K562 (cell line): ENCODE measurements at regions not wholly inside any gene's neighbourhood (a gene's known extent, or its start where the extent isn't known, plus 50 kb on each side); places are given as distances from the start of the nearest gene placed in this dataset.

Experiments used
- ATAC-seq: fragments of 200-7000 bp; cut with Tn5 transposase; 3 replicates; pipeline ENCODE4 v1.9.1; 2020; ENCODE audit warnings: moderate library complexity
- BruUV-seq: library from RNA; stranded (reverse); fragments of 400-500 nt; replicated peaks from 2 replicates; lab custom pipeline; 2021; lab: Mats Ljungman, UMichigan
- CTCF ChIA-PET: fragments of 300-600 bp; formaldehyde crosslinking; extraction: SDS; loops from one replicate; lab custom pipeline; 2021; ENCODE audit warnings: low intra/inter-chr PET ratio; lab: Yijun Ruan, JAX
- POLR2A ChIA-PET: fragments of 300-600, 350-650 bp; sonication (Branson Sonifier 250); formaldehyde crosslinking; extraction: SDS; loops from one replicate; lab custom pipeline; 2021; ENCODE audit warnings: antibody characterized with exemption, inconsistent platforms; lab: Yijun Ruan, JAX
- DNase-seq, 4 experiments: peaks; one replicate each; pipeline versions ENCODE4 v3.0.0 to v3.0.0-alpha.2; 2011 to 2018; ENCODE audit warnings: low spot score in 3 of 4, mixed read lengths in 3 of 4; ENCODE audit errors: extremely low read depth in 1 of 4
- FAIRE-seq: peaks from 2 replicates; lab custom pipeline; 2011; peaks lifted over from hg19 to GRCh38; lab: Jason Lieb, UNC
- H2AFZ ChIP-seq: 2 replicates; pipeline ENCODE4 v1.6.0; 2011; ENCODE audit warnings: low read depth, low read length, control low read depth, inconsistent platforms
- H3K27ac ChIP-seq: fragments of 200-600 bp; 3 replicates; pipeline ENCODE4 v1.8.0; 2011; ENCODE audit warnings: low read depth, mild to moderate bottlenecking, control low read depth, inconsistent platforms, low read length, moderate library complexity, mixed read lengths; ENCODE audit errors: extremely low read depth
- H3K27me3 ChIP-seq, 2 experiments: fragments of 300-600 bp in 1 of 2; 2 replicates in 1 of 2; 3 replicates in 1 of 2; pipeline versions ENCODE4 v1.6.0 to v1.8.0; 2011; ENCODE audit warnings: inconsistent platforms in 2 of 2, low read length in 2 of 2, mild to moderate bottlenecking in 1 of 2, mixed read lengths in 1 of 2, moderate library complexity in 1 of 2; ENCODE audit not compliant: control insufficient read depth in 2 of 2, insufficient read depth in 2 of 2
- H3K36me3 ChIP-seq: fragments of 300-600 bp; 3 replicates; pipeline ENCODE4 v1.8.0; 2011; ENCODE audit warnings: mild to moderate bottlenecking, low read length, inconsistent platforms; ENCODE audit not compliant: control insufficient read depth, insufficient read depth
- H3K4me1 ChIP-seq, 2 experiments: fragments of 200-600 bp in 1 of 2; replicated peaks in 1 of 2; 2 replicates in 1 of 2; 3 replicates in 1 of 2; pipeline versions ENCODE4 v1.5.1 to v1.8.0; 2011; ENCODE audit warnings: inconsistent platforms in 2 of 2, low read length in 2 of 2, mild to moderate bottlenecking in 1 of 2, mixed read lengths in 1 of 2, moderate library complexity in 1 of 2; ENCODE audit not compliant: control insufficient read depth in 2 of 2, insufficient read depth in 2 of 2
- H3K4me2 ChIP-seq: 2 replicates; pipeline ENCODE4 v1.6.1; 2011; ENCODE audit warnings: low read length, control low read depth, inconsistent platforms, mixed read lengths; ENCODE audit not compliant: insufficient read depth
- H3K4me3 ChIP-seq: fragments of 200-600 bp; sonication (generic), shearing (Covaris generic); 2 replicates; pipeline ENCODE4 v1.5.1; 2016; ENCODE audit warnings: control low read depth, inconsistent platforms
- H3K79me2 ChIP-seq: fragments of 200-600 bp; 3 replicates; pipeline ENCODE4 v1.8.0; 2011; ENCODE audit warnings: low read length, inconsistent platforms; ENCODE audit not compliant: control insufficient read depth, insufficient read depth
- H3K9ac ChIP-seq, 2 experiments: 2 replicates each; pipeline versions ENCODE4 v1.6.0 to v1.6.1; 2011; ENCODE audit warnings: low read depth in 2 of 2, low read length in 2 of 2, control low read depth in 1 of 2, inconsistent platforms in 1 of 2, mild to moderate bottlenecking in 1 of 2, mixed read lengths in 1 of 2; ENCODE audit not compliant: insufficient read depth in 1 of 2
- H3K9me1 ChIP-seq: one replicate; pipeline ENCODE4 v1.6.0; 2011; ENCODE audit warnings: inconsistent platforms, mild to moderate bottlenecking, low read length, moderate library complexity; ENCODE audit not compliant: control insufficient read depth, insufficient read depth
- H3K9me3 ChIP-seq: replicated peaks from 2 replicates; pipeline ENCODE4 v1.5.1; 2011; ENCODE audit warnings: low read depth, low read length, inconsistent platforms; ENCODE audit not compliant: control insufficient read depth, insufficient read depth
- H4K20me1 ChIP-seq: replicated peaks from 2 replicates; pipeline ENCODE4 v1.6.1; 2011; ENCODE audit warnings: low read length, inconsistent platforms, mixed read lengths; ENCODE audit not compliant: control insufficient read depth, insufficient read depth
- C11orf30 ChIP-seq: fragments of 450-650 bp; IDR thresholded peaks from 2 replicates; pipeline ENCODE4 v1.6.1; 2016; ENCODE audit warnings: low read depth, mild to moderate bottlenecking
- CAMTA2 ChIP-seq: fragments of 250-450 bp; sonication (Bioruptor Pico); conservative IDR thresholded peaks from 2 replicates; pipeline ENCODE4 v1.5.1; 2022
- HDAC6 ChIP-seq: IDR thresholded peaks from 2 replicates; pipeline ENCODE4 v1.6.1; 2012; ENCODE audit warnings: low read depth, mild to moderate bottlenecking, control low read depth, inconsistent platforms, low read length, moderate library complexity
- MAFK ChIP-seq: IDR thresholded peaks from 2 replicates; pipeline ENCODE4 v1.6.1; 2011; ENCODE audit warnings: low read length, improper control_type of control experiment
- NR2C2 ChIP-seq, 2 experiments: fragments of 200-800 bp in 1 of 2; sonication (Bioruptor generic) in 1 of 2; sonication (generic) in 1 of 2; formaldehyde crosslinking in 1 of 2; IDR thresholded peaks; 2 replicates each; pipeline versions ENCODE4 v1.6.1 to v1.8.0; 2016 to 2022; ENCODE audit warnings: mild to moderate bottlenecking in 1 of 2, missing compliant biosample characterization in 1 of 2, missing genetic modification characterization in 1 of 2, missing genetic modification reagents in 1 of 2
- PTRF ChIP-seq: fragments of 450-650 bp; IDR thresholded peaks from 2 replicates; pipeline ENCODE4 v1.6.1; 2016; ENCODE audit warnings: mild to moderate bottlenecking, missing genetic modification characterization, missing compliant biosample characterization
- SREBF1 ChIP-seq: fragments of 150-350 bp; IDR thresholded peaks from 2 replicates; pipeline ENCODE4 v1.6.1; 2014; ENCODE audit warnings: antibody characterized with exemption, low read depth, low read length, borderline replicate concordance
- ZNF311 ChIP-seq: fragments of 250-450 bp; sonication (Bioruptor Pico); IDR thresholded peaks from 2 replicates; pipeline ENCODE4 v1.4.0; 2020; ENCODE audit warnings: mild to moderate bottlenecking, moderate library complexity
- WGBS: fragments of 100-300 bp; shearing (Covaris generic); methylation state at CpG from one replicate; pipeline ENCODE4 v1.1.6; 2016; ENCODE audit warnings: low coverage, mixed read lengths; ENCODE audit not compliant: insufficient coverage; ENCODE audit errors: missing lambda C conversion rate; 5-methylcytosine and 5-hydroxymethylcytosine counted together
- in situ Hi-C: fragments of 300-500 bp; cut with MboI; formaldehyde crosslinking; loops from 4 replicates; pipeline ENCODE4 v1.15.0; 2018; ENCODE audit warnings: inconsistent platforms, mixed read lengths
- intact Hi-C: fragments of 100-400 bp; cut with micrococcal nuclease; formaldehyde crosslinking; loops from 2 replicates; pipeline ENCODE4 v1.14.2; 2022
- TF ChIP-seq, protein P1 (sequence below): sonication (generic); formaldehyde crosslinking; IDR thresholded peaks from 2 replicates; pipeline ENCODE4 v1.8.0; 2022; ENCODE audit warnings: missing genetic modification reagents, mild to moderate bottlenecking, moderate library complexity, borderline replicate concordance

DNA sequence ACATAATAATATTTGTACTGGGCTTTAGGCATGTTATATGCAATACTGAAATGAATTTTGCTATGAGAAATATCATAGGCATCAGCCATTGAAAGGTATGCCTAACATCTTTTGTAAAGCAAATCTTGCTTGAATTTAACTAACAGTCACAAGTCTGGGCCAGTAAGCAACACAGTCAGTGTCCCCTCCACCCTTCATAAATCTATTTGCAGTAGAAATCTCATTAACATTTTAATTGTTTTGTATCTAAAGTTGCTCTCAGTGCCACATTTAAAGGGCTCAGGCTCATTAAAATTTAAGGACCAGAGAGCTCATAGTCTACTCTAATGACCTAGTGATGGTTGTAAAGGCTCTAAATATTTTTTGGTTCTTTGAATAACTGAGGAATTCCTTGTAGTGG is 167.2 kb upstream of the GOLIM4 start (continued):
- TF ChIP-seq, protein P1, sequence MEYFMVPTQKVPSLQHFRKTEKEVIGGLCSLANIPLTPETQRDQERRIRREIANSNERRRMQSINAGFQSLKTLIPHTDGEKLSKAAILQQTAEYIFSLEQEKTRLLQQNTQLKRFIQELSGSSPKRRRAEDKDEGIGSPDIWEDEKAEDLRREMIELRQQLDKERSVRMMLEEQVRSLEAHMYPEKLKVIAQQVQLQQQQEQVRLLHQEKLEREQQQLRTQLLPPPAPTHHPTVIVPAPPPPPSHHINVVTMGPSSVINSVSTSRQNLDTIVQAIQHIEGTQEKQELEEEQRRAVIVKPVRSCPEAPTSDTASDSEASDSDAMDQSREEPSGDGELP (CRISPR knock-in tag), result no peak
- TF ChIP-seq NR2C2 (CRISPR knock-in tag; IDR thresholded peaks at IDR 0.05), result no peak
- TF ChIP-seq NR2C2 (tag; IDR thresholded peaks at IDR 0.05), result no peak
- no peak for TF ChIP-seq HDAC6
- TF ChIP-seq ZNF311 (CRISPR knock-in tag), result no peak
- TF ChIP-seq, all 486 proteins: peak for 0

GRCh38 chr3:168260859-168261258 is 165.1 kb upstream of the GOLIM4 start:
- POLR2A ChIA-PET, result interaction anchor here (1.2 kb wide), 1 partner anchor 10 kb away, joined by 4 read pairs; no protein-coding TSS in a partner anchor
- WGBS, result 0% methylated on average over 1 of the region's 1 CpG
- Histone ChIP-seq H3K79me2 (no peaks in the 10 kb centered on the region), H3K9me1 (no peaks in the 10 kb centered on the region), H4K20me1 (no peaks in the 10 kb centered on the region), H3K9ac (no peak overlapping the region), H2AFZ (no peak overlapping the region), H3K4me1 (no peaks in the 10 kb centered on the region), H3K4me2 (no peak overlapping the region), H3K27me3 (no peaks in the 10 kb centered on the region), H3K9me3 (no peaks in the 10 kb centered on the region), H3K36me3 (no peaks in the 10 kb centered on the region), H3K4me3 (no peak overlapping the region), H3K27ac (no peak overlapping the region)
- in situ Hi-C loops, result no loop called here
- intact Hi-C loops, result no loop called here
- no peak for TF ChIP-seq PTRF
- TF ChIP-seq CAMTA2 (CRISPR knock-in tag), result no peak
- TF ChIP-seq MAFK, result no peak
- TF ChIP-seq C11orf30, result no peak
- TF ChIP-seq SREBF1, result no peak
- no peak for DNase-seq
- no peak for ATAC-seq
- FAIRE-seq, result no peak
- CTCF ChIA-PET, result no interaction called here
- BruUV-seq, result no TSS peak
